HuH-7 (cell line): ENCODE measurements at regions not wholly inside any gene's neighbourhood (a gene's known extent, or its start where the extent isn't known, plus 50 kb on each side); places are given as distances from the start of the nearest gene placed in this dataset.

ENCODE experiments used
- DNase-seq: peaks from one replicate; pipeline ENCODE4 v3.0.0; 2011; ENCODE audit warnings: low spot score

- DNase-seq, result no peak
Measured at GRCh38 chr21:16751695-16752474, 761.0 kb upstream of the CXADR start.

GRCh38 chr21:16752475-16752857, 760.4 kb upstream of the CXADR start:
- no peak for DNase-seq

- DNase-seq, result no peak
Measured at GRCh38 chr21:16755061-16755460, 757.8 kb upstream of the CXADR start.

GRCh38 chr21:16767201-16767600, 745.6 kb upstream of the CXADR start:
- no peak for DNase-seq

- no peak for DNase-seq
Measured at GRCh38 chr21:16768096-16768495, 744.7 kb upstream of the CXADR start.

DNA sequence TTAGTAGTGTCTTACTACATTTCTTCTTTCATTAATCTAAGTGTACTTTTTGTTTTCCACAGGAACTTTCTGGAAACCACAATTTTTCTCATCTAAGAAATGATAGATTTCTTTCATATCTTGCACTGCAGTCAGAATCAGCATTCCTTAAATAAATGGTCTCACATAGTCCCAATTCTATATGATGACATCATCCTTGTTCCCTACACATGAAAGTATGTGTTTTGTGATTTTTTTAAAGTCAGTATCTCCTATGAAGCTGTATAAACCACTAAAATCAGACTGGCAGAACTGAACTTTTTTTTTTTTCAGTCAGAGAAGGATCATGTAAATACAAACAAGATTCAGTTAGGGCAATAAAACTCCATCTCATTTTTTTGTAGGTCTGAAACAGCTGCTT, 742.6 kb upstream of the CXADR start:
- no peak for DNase-seq

- no peak for DNase-seq
Measured at GRCh38 chr21:16773206-16773605, 739.6 kb upstream of the CXADR start.

DNA sequence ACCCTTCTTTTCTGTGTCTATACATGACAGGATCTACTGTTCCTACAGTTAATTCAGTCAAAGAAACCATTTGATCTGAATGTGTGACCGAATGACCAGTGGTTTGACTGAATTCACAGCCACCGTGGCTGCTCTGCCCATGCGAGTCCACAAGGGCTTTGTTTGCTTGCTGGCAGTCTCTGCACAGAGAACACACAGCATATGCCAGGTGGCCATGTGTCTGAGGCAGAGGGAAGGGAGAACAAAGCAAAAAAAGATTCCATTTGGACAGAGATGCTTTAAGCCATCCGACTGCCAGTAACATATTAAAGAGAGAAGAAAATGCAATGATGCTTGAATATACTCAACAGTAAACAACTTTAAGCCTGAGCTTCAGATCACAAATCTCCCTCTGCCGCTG, 737.8 kb upstream of the CXADR start:
- DNase-seq, result no peak

DNA sequence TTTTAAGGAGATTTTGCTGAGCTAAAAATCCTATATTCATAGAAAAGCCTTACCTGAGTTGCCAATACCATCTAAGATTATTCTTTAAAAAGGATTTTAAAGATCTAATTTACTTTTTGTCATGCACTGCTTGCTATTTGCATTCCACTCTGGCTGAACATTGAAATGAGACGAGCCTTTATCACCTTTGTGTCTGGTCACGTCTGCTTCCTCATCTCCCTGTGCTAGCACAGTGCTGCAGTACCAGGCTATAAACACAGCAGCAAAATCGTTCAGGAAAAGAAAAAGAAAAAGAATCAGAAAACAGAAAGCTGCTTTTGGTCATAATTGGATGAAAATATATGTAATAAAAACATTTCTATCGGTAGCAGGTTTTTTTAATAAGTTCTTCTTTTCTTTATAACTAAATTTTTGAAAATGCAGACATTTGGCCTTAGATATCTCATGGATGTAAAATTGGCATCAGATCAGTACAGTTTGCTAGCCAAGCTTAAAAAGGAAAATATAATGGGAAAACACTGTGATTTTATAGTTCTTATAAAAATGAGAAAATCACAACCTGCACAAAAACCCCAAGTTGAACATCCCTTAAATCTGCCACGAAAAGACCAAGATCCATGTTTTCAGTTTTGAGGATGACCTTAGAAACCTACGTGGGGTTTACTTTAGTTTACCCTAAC, 735.7 kb upstream of the CXADR start:
- DNase-seq, result no peak

DNA sequence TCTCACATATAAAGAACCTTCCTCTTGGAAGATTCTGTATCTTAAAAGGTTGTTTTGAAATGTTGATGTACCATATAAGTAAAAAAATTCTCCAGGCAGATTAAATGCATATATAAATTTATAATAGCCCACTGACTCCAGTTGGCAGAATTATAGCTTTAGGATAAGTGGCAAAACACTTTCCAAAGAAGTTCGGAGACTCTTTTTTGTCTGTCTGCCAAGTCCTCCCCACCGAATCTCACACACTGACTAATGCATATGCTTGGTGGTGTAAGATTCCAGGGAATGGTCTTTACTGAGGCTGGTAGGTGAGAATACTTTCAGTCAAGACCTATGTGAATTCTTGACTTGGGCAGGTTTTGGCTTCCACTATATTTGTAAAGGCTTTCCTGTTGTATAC, 724.3 kb upstream of the CXADR start:
- DNase-seq, result no peak

GRCh38 chr21:16789636-16790035, 723.2 kb upstream of the CXADR start:
- DNase-seq, result no peak

DNA sequence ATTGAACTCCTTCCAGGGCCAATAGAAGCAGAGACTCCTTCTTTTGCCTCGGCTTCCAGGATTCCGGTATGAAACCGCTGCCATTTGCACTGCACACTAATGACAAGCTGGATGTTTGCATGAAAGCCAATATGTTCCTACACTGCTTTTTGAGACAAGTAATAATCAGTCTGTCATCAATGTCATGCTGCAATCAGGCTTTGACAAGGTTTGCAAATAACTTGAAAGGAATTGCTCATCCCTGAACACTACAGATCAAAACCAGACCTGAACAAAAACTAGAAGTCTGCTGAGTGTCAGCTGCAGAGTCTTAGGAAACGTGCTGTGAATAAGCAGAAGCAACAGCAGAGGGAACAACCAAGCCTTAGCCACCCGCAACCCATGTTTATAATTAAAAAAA, 720.7 kb upstream of the CXADR start:
- no peak for DNase-seq

- no peak for DNase-seq
Measured at GRCh38 chr21:16794950-16795349, 717.9 kb upstream of the CXADR start.

DNA sequence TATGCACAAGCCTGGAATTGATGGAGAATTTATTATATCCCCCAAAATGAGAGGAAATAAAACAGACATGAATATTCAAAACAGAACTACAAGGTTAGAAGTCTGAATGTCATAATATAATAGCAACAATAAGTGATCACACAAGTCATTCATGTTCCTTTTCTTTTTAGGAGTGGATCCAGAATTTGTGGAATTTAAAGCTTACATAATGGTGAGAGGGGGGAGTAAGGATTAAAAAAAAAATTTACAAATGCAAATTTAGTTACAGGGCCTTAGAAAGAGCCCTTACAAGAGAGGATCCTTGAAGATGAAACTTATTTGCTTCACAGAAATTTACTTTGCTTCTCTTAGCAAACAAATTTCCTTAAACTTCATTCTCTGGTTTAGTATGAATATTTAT, 716.1 kb upstream of the CXADR start:
- DNase-seq, result no peak

DNA sequence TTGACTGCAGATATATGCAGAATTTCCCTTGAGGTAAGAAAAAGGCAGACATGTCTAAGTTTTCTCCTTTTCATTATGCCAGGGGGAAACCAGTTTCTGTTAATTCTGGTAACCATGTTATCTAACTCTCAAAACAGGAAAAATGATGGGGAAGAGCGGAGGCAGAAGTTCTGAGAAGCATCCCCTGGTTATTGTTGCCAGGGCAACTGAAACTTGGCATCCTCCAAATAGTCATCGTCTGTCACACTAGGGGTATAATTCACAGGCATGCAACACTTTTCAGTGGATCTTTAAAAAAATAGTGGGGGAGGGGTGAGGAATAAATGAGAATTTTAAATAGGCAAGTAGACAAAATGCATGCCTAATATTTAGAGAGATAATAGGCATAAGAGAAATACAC, 715.3 kb upstream of the CXADR start:
- DNase-seq, result no peak

GRCh38 chr21:16797966-16798365, 714.9 kb upstream of the CXADR start:
- DNase-seq, result no peak

DNA sequence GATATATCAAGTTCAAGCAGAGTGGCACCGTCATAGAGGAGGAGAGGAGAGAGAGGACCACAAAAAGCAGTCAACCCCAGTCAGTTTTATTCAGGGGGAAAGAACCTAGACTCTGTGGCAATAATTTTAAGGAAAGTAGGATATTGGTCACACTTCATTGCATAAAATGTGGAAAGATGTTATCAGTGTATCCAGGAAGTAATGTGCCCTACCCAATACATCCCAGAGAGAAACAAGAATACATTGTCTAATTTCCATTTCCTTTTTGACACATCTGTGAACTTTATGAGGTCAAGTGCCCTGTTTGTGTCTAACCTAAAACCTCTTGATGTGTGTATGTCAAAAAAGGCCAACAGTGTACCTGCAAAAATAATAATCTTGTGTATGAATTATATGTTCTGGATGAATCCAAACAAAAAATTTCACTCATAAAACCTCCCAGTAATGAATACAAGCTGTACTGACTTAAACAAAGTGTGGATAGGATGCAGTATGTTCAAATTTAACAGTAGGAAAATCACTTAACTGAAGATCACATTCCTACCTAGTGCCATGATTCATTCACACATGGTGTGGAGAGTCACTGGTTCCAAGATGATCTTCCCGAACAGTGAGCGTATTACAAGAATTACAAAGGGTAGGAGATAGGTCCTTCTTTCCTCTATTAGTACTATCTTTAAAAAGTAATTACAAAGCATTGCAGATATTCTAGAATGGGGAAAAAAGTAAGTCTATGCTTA, 712.1 kb upstream of the CXADR start:
- no peak for DNase-seq

DNA sequence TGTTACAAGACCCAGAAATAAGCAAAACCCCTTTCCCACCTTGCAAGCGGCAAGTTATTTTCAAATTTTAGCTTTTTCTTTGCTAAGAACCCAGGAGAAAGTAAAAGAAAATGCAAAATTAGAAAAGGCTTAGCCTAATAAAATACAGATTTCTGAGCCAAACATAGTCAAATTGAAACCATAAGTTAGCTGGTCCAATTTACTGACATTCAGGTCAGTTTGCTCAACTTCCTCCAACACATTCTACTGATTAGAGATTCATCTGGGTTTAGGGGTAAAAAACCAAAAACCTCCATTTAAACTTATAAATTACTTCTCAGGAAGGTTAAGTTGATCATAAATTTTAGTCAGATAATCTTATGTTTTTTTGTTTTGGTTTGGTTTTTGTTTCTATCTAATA, 701.8 kb upstream of the CXADR start:
- DNase-seq, result no peak

DNA sequence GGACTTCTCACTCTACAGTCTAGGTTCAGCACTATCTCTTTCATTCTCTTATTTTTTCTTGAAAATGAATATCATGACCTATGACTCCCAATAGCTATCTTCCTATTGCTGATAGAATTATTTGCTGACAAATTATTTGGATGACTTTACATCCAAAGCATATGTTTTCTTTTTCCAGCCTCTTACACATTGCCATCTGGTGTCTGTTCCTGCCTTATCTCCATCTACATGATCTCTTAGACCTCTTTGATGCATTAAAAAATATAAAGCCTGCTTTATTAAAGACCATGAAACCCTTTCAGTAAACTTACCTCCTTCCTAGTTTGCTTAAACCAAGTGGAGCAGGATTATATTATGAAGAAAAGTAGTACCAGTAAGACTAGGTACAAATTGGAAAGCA, 700.9 kb upstream of the CXADR start:
- no peak for DNase-seq

DNA sequence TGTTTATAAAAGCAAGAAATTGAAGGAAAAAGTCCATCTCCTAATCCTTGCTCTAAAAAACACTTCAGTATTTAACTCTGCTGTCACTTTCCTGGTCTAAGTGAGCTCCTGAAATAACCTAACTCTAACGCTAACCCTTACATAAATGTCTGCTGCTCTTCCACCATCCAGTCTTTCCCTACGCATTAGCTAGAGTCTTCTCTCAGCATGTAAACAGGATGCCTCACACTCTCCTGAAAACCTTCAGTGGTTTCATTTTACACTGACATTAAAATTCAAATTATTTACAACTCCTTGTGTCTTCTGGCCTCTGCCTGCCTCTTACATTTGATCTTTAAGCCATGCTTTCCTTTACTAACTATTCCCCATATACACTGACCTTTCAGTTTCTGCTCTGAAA, 697.6 kb upstream of the CXADR start:
- no peak for DNase-seq

GRCh38 chr21:16821588-16821987, 691.3 kb upstream of the CXADR start:
- DNase-seq, result no peak

GRCh38 chr21:16829532-16829931, 683.3 kb upstream of the CXADR start:
- DNase-seq, result no peak

GRCh38 chr21:16832791-16833190, 680.1 kb upstream of the CXADR start:
- no peak for DNase-seq
